Fibroblast of peridontal ligament (primary cell): ENCODE measurements at regions not wholly inside any gene's neighbourhood (a gene's known extent, or its start where the extent isn't known, plus 50 kb on each side); places are given as distances from the start of the nearest gene placed in this dataset.
A peak's percentile ranks its signal among the peaks of the same experiment; 100 is the strongest.
"Not testable (repeated sequence)": the region's sequence is repeated elsewhere in the genome, so short reads cannot be mapped to it uniquely, and the experiment has no call there.

Experiments used
- DNase-seq: peaks from one replicate; pipeline ENCODE4 v3.0.0-alpha.2; 2010; ENCODE audit errors: extremely low read depth

GRCh38 chr4:134885436-134885835 is 683.8 kb upstream of the PABPC4L start:
- DNase-seq = peak; percentile 18

DNA sequence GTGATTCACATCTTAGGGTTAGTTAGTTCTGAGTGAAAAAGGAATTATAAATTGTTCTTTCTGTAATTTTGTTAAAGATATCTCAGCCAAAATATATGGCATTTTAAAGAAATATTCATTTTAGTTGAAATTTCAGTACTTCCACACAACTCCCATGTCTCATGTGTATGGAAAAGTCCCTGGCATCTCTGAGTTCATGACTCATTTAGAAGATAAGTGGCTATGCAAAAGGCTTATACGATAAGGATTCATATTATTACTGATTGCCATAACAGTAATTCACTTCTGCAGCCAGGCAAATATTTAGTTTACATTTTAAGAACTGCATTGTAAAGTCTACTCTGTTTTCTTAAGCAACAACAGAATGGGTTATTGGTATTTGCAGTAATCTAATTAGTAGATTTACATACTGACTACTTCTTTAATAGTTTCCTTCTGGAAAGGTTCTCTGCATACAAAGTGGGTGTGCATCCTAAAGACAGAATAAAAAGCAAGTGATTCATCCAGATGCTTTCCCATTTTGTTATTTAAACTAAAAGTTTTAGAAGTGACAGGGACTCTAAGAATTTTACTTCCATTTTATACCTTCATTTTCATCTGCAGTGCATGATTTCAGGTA is 682.4 kb upstream of the PABPC4L start:
- DNase-seq = peak; percentile 14

GRCh38 chr4:134879019-134879418 is 677.4 kb upstream of the PABPC4L start:
- DNase-seq = no peak

DNA sequence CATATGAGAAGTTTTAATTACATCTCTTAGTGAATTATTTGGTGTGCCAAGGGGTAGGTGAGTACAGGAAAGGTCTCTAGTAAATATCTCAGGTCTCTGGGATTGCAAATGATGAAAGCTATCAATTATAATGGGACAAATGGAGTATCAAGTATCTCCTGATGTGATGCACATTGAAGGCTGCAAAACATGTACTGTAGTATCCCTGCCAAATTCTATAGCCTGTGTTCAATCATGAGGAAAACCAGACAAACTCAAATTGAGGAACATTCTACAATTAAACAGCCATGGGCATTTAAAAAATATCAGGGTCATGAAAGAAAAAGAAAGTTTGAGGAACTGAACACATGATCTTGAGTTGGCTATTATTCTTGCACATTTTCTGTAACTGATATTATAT is 665.4 kb upstream of the PABPC4L start:
- no peak for DNase-seq

DNA sequence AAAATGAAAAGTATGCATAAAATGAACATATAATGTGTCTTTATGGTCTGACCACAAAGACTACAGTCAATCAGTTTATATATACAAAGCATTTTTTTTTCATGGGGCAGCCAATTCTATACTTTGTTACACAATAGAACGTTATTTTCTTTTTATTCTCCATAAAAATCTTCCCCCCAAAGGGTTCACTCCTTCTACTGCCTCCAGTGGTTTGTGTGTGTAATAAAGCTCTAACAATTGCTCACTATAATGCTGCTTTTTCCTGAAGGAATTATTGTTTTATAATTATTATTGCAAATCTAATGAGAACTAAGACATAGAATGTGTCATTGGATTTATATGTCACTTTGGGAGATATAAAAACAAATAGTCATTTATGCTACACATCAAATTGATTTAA is 664.1 kb upstream of the PABPC4L start:
- DNase-seq = no peak

GRCh38 chr4:134862116-134862515 is 660.5 kb upstream of the PABPC4L start:
- peak; percentile 43 for DNase-seq

DNA sequence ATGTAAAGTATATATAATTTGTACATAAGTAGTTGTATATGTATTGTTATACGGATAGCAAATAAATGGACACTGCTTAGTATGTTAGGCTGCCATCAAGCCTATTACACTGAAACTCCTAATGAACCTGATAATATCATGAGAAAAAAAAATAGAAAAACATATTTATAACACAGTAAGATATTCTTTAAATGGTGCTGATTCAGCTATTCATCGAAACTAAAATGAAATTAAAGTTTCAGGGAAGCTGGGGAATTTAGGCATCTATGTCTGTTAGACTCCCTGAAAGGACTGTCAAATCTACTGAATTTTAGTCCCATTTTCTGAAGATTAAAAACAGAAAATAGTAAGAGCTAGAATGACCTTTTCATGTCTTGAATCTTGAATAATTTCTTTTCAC is 647.1 kb upstream of the PABPC4L start:
- DNase-seq = no peak

DNA sequence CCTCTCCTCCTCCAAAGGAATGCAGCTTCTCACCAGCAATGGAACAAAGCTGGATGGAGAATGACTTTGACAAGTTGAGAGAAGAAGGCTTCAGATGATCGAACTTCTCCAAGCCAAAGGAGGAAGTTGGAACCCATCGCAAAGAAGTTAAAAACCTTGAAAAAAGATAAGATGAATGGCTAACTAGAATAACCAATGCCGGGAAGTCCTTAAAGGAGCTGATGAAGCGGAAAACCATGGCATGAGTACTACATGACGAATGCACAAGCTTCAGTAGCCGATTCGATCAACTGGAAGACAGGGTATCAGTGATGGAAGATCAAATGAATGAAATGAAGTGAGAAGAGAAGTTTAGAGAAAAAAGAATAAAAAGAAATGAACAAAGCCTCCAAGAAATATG is 629.2 kb upstream of the PABPC4L start:
- not testable (repeated sequence) for DNase-seq

GRCh38 chr4:134812611-134813010 is 611.0 kb upstream of the PABPC4L start:
- DNase-seq = peak; percentile 18

DNA sequence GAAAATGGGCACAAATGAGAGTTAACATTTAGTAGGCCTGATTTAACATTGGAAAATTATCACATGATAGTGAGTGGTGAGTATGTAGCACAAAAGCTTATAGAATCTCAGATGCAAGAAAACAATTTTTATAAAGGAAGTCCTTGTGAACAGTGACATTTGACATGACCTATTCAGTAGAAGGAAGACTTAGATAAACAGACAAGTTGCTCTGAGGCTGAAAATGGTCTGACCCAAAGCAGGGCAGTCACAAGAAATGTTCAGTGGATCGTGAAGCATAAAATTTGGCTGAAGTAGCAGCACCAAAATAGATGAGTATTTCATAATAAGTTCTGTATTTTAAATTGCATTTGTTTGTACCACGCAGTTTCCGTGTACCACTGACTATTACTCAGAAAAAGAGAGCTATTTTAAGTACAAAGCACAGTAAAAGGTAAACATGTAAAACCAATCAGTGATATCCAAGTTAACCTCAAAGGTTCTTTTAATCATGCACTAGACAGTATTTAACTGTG is 605.7 kb upstream of the PABPC4L start:
- DNase-seq = peak; percentile 29

- no peak for DNase-seq
Measured at GRCh38 chr4:134798573-134798972, 597.0 kb upstream of the PABPC4L start.

DNA sequence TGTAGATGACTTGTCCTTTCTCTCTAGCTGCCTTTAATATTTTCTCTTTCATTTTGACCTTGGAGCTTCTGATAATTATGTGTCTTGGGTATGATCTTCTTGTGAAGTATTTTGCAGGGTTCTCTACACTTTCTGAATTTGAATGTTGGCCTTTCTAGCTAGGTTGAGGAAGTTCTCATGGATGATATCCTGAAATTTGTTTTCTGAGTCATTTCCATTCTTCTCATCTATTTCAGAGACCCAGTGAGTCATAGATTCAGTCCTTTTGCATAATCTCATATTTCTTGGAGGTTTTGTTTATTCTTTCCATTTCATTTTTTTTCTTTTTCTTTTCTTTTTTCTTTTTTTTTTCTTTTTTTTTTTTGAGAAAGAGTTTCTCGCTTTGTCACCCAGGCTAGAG is 585.7 kb upstream of the PABPC4L start:
- DNase-seq = peak; percentile 51

DNA sequence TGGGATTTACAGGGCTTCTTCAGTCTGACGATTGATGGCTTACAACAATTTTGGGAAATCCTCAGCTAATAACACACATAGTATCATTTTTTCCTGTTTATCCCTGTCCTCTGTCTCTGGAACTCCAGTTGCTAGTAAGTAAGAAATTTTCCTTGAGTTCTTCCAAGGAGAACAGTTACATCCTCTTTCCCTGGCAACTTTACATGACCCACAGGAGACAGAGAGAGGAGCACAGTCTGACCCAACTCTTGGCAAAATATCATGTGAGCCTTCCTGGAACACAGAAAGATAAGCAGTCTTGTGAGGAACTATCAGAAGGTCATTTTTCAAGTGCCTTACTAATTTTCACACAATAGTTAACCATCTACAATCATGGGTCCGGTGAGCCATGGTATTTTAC is 578.7 kb upstream of the PABPC4L start:
- no peak for DNase-seq

- no peak for DNase-seq
Measured at GRCh38 chr4:134777606-134778005, 576.0 kb upstream of the PABPC4L start.

GRCh38 chr4:134773497-134774000 is 572.0 kb upstream of the PABPC4L start:
- no peak for DNase-seq

DNA sequence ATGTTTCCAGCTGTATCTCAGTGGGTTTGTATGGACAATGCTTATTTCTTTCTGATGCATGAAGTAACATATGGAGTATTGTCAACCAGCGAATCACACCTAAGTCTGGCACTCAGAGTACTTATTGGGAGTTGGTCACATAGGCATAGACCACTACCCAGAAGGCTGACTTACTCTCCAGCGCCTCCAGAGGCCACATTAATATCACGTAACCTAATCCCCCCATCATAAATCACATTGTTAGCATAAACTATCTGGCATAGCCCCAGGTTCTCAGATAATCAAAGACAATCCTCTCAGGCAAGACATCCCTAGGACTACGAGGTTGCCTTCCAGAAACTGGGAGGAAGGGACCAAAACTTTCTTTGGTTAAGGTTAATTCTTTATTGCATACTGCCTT is 560.5 kb upstream of the PABPC4L start:
- no peak for DNase-seq

- DNase-seq = no peak
Measured at GRCh38 chr4:134756421-134756820, 554.8 kb upstream of the PABPC4L start.

DNA sequence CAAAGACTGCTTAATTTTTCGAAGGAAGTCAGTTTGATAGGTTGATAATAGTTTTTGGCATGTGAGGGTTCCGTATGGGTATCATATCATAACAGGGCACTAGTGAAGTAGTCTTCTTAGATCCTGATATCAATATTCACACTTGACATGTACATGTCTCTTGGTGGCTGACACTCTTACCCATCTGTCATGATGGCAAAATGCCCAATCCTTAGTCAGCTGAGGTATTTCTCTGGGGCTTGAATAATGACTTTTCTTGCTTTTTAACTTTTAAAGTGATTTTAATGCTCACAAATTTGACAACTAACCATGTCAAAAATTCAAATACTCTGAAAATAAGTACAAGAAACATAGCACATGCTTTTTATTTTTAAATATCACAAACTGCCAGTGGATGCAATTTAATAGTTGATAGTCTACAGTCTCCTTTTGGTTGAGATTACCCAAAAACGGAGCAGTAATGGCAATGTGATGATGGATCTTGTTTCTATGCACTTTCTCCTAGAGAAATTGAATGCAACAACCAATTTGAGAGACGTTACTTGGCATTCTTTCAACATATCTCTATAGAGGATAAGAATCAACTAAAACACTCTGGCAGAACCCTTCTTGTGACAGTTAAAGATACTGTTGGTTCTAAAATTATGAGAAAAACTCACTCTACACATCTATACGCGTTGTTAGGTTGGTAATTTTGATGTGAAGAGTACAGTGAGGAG is 552.9 kb upstream of the PABPC4L start:
- DNase-seq = no peak

- no peak for DNase-seq
Measured at GRCh38 chr4:134753390-134753789, 551.8 kb upstream of the PABPC4L start.

DNA sequence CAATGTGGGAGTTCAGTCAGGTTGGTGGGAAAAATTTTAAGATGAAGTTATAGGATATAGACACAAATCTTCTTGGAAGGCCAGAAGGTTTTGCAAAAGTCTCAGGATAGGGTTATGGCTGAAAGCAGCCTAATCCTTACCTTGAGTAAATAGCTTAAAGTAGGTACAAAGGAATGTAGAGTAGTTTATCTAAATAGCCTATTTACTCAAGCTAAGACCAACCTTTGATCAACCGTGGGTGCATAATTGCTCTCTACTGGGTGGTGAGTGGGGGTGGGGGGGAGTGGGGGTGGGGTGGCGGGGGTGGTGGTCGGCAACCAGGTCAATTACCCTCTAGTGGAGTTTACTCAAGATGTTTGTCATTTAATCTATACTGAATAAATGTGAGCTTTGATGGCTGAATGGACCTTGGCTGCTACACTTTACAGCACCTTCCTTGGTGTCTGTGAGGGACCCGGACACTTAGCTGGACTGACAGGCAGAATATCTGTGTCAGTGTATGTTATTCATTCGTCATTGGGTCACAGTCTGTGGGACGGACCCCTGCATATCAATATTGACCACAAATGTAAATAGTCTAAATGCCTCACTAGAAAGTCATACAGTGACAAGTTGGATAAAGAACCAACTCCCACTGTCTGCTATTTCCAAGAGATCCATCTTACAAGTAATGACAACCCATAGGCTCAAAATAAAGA is 545.7 kb upstream of the PABPC4L start:
- no peak for DNase-seq

DNA sequence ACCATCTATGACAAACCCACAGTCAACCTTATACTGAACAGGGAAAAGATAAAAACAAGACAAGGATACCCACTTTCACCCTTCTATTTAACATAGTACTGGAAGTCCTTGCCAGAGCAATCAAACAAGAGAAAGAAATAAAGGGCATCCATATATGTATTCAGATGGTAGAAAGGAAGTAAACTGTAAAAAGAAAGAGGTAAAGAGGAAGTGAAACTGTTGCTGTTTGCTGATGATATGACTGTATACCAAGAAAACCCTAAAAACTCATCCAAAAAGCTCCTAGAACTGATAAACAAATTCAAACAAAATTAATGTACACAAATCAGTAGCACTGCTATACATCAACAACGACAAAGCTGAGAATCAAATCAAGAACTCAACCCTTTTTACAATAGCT is 538.7 kb upstream of the PABPC4L start:
- no peak for DNase-seq

DNA sequence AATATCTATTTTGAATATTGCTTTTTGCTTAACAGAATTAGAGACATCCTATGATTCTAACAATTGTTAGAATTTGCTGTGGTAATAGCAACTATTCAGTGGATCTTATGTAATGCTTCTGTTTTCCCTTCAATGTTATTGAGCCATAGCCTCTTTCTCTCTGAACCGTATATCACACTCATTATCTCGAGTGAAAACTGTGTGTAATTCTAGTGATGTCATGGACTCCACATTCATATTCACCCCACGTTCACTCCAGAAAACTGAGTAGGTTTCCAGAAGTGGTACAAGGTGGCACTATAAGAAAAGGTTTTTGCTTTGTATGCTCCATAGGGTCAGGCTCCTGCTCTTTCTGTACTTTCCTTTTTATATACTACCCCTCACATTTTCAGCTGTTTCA is 534.3 kb upstream of the PABPC4L start:
- peak; percentile 2 for DNase-seq

DNA sequence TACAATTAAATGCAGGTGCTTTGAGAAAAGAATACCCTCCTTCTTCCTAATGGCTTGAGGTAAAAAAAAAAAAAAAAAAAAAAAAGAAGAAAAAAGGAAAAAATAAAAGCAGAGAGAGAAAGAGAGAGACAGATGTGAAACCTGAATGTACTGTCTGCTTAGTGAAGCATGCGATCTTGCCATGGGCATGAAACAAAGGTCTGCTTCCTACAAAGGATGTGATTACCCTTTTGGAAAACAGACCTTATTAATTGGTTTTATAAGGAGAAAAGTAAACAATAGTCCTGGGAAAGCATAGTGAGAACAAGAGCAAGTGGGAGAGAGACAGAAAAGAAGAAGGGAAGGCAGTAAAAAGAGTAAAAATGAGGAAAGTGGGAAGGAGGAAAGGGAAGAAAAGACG is 526.1 kb upstream of the PABPC4L start:
- no peak for DNase-seq
